ENCODE measurements at regions not wholly inside any gene's neighbourhood (a gene's known extent, or its start where the extent isn't known, plus 50 kb on each side); places are given as distances from the start of the nearest gene placed in this dataset.
A peak's percentile ranks its signal among the peaks of the same experiment; 100 is the strongest.
"Not testable (repeated sequence)": the region's sequence is repeated elsewhere in the genome, so short reads cannot be mapped to it uniquely, and the experiment has no call there.

- DNase-seq (ENCODE audit: extremely low spot score, insufficient read length, low read depth) (no peak), FAIRE-seq (no peak)
Observed at GRCh38 chr3:159252274-159252673, 450.4 kb downstream of the MFSD1 start.

DNA sequence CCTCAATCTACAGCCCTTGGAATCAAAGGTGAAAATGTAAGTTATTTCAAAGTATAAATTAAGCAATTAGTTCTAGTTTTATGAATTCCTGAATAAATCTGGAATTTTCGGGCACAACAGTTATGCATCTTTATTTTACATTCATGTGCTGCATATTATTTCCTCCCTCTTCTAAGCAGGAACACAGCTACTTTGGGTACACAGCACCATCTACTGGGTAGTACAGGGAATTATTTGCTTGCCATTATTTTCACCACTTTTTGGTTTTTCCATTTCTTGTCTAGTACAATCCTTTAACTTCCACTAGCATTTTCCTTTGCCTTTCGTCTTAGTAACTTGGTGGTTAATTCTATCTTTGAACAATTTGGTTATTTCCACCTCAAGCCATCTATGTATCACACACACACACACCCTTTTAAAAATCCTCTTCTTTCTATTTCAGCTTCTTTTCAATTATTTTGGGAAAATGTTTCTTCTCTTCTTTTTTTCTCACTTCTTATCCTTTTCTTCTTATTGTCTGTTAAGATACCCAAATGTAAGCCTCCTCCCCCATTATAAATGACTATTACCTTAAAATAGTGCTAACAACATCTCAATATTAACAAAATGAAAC lies 451.0 kb downstream of the MFSD1 start:
- FAIRE-seq (peak; percentile 54), DNase-seq (ENCODE audit: extremely low spot score, insufficient read length, low read depth) (no peak)

DNA sequence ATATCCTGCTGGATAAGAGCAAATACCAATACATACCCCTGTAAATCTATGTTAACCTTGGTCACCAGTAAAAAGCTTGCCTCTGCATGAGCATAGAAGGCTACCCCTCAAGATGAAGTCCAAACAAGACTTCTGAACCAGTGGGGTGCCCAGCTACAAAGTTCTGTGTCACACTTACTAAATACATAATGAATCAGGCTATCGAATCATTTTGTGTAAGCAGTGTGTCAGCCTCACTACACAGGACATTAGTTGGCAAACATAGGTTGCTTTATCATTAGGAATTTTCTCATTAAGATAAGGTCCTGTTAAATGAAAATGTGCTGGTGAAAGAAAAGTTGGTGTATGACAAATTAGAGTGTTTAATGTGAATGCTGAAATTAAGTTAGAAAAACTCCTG lies 452.0 kb downstream of the MFSD1 start:
- DNase-seq (ENCODE audit: extremely low spot score, insufficient read length, low read depth) (no peak), FAIRE-seq (no peak)

GRCh38 chr3:159257954-159258353 lies 456.1 kb downstream of the MFSD1 start:
- DNase-seq (ENCODE audit: extremely low spot score, insufficient read length, low read depth) = no peak
- FAIRE-seq = no peak

GRCh38 chr3:159258934-159259333 lies 457.1 kb downstream of the MFSD1 start:
- FAIRE-seq = no peak
- DNase-seq (ENCODE audit: extremely low spot score, insufficient read length, low read depth) = no peak

GRCh38 chr3:159260049-159260662 lies 458.3 kb downstream of the MFSD1 start:
- peak; percentile 73 for FAIRE-seq
- DNase-seq (ENCODE audit: extremely low spot score, insufficient read length, low read depth) = no peak

GRCh38 chr3:159261333-159261732 lies 459.5 kb downstream of the MFSD1 start:
- not testable (repeated sequence) for DNase-seq (ENCODE audit: extremely low spot score, insufficient read length, low read depth); FAIRE-seq

- peak; percentile 49 for FAIRE-seq
- no peak for DNase-seq (ENCODE audit: extremely low spot score, insufficient read length, low read depth)
Observed at GRCh38 chr3:159263750-159264553, 462.1 kb downstream of the MFSD1 start.

DNA sequence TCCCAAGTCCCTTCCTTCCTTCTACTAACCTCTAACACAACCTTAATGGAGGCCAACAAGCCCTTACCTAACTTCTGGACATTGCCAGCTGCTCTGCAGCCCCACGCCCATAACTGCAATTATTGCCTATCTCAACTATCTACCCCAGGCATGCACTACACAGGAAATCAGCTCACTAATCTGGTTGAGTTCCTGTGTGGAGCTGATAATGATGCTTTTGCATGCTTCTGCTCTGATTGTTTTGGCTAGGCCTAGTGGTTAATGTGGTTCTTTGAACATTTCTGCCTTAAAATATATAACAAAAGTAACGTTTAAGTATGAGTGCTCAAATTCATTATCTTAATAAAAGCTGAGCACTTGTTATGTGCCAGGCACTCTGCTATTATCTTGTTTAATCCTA lies 463.9 kb downstream of the MFSD1 start:
- FAIRE-seq (no peak), DNase-seq (ENCODE audit: extremely low spot score, insufficient read length, low read depth) (no peak)

GRCh38 chr3:159266779-159267178 lies 464.9 kb downstream of the MFSD1 start:
- DNase-seq (ENCODE audit: extremely low spot score, insufficient read length, low read depth) (no peak), FAIRE-seq (no peak)

DNA sequence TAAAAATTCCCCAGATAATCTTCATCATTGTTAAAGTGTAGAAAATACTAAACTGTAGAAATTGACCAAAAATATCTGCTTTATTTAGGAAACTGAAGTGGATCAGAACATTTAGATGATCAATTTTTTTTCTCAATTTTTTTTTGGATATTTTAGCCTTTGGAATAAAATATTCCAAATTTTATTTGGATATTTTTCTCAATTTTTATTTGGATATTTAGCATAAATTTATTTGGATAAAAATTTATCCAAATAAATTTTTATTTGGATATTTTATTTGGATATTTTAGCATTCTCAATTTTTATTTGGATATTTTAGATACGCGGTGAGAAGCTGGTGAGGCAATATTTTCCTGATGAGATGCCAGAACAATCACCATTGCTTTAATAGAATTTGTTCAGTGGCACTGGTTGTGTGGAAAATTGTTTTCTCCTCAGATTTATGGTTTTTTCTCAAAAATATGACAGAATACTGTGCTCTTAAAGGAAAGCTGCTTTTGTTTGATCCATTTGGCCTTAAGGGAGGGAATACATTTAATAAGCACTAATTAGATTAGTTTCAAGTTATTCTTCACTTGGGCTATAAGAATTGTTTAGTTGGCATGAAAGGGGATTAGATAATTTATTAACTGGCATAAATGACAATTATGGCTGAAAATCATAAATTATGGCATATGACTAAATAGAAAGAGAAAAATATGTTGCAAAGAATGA lies 470.1 kb downstream of the MFSD1 start:
- DNase-seq (ENCODE audit: extremely low spot score, insufficient read length, low read depth) (no peak), FAIRE-seq (no peak)

GRCh38 chr3:159273070-159273469 lies 471.2 kb downstream of the MFSD1 start:
- no peak for FAIRE-seq
- DNase-seq (ENCODE audit: extremely low spot score, insufficient read length, low read depth) = no peak

- FAIRE-seq (no peak), DNase-seq (ENCODE audit: extremely low spot score, insufficient read length, low read depth) (no peak)
Observed at GRCh38 chr3:159273608-159274007, 471.8 kb downstream of the MFSD1 start.

DNA sequence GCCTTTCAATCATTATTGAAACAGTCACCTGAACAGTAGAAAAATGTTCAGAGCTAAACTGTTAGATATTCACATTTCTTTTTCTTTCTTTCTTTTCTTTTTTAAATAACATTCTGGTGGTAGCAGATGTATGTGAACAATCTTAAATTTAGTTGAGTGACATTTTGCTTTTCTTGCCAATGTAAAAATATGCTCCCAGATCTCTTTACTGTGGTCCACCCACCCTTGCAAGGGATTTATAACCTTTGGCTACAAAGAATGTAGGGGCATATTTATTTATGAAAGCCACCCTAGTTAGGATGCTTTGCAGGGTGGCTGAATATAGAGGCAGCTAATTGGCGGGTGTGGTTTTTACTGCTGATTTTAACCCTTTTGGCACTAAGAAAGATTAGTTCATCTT lies 473.9 kb downstream of the MFSD1 start:
- FAIRE-seq = no peak
- no peak for DNase-seq (ENCODE audit: extremely low spot score, insufficient read length, low read depth)

DNA sequence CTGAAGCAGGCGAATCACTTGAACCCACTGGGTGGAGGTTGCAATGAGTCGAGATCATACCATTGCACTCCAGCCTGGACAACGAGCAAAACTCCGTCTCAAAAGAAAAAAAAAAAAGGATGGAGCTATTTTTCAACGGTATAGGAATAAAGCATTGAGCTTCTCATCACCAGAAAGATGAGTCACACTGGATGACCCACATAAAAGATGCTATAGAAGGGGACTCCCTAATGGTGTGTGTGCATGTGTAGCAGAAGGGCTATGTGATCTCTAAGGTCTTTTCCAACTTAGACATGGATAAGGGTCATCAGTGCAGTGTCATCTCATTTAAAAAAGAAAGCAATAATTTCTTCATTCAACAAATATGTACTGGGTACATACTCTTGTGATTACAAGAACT lies 476.0 kb downstream of the MFSD1 start:
- DNase-seq (ENCODE audit: extremely low spot score, insufficient read length, low read depth) = no peak
- FAIRE-seq = no peak

- DNase-seq (ENCODE audit: extremely low spot score, insufficient read length, low read depth) = no peak
- no peak for FAIRE-seq
Observed at GRCh38 chr3:159280386-159281191, 478.7 kb downstream of the MFSD1 start.

DNA sequence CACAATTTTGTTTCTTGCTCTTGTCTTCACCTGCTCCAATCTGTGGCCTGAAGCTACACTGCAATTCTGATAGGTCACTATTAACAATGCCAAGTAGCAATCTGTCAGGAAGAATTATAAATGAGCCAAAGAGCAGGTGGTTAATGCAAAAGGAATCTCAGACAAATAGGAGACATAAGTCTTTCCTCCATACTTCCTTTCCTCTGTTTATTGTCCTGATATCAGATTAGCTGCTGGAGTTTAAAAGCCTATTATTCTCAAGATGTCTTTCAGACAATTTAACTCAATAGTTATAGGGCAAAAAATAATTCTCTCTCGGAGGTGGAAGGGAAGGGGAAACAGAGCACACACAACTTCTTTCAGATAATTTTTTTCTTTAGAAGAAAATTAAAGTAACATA lies 491.6 kb downstream of the MFSD1 start:
- DNase-seq (ENCODE audit: extremely low spot score, insufficient read length, low read depth) = no peak
- FAIRE-seq = no peak

GRCh38 chr3:159301961-159302360 lies 500.1 kb downstream of the MFSD1 start:
- FAIRE-seq (no peak), DNase-seq (ENCODE audit: extremely low spot score, insufficient read length, low read depth) (no peak)

- DNase-seq (ENCODE audit: extremely low spot score, insufficient read length, low read depth) (no peak), FAIRE-seq (no peak)
Observed at GRCh38 chr3:159305017-159305416, 503.2 kb downstream of the MFSD1 start.

DNA sequence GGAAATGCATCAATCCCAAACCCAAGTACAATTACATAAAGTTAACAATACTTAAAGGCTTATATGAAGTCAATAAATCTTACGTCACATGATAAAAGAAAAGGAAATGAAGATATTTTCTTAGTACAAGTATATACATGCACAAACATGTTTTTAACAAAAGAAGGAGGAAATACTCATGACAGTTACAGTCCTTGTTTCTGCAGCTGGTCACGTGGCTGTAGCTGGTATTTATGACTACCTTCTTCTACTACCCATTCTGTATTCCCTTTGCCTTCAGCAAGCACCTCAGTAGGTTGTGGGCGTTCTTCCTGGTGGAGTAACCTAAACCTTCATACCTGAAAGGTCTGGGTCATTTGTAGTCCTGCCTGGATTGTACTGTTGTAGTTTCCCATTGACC lies 514.9 kb downstream of the MFSD1 start:
- FAIRE-seq; DNase-seq (ENCODE audit: extremely low spot score, insufficient read length, low read depth): not testable (repeated sequence)
